GM12891 (cell line): ENCODE measurements at regions not wholly inside any gene's neighbourhood (a gene's known extent, or its start where the extent isn't known, plus 50 kb on each side); places are given as distances from the start of the nearest gene placed in this dataset.

Source experiments
- POLR2A ChIP-seq: IDR thresholded peaks from 2 replicates; pipeline ENCODE4 v1.6.1; 2011; ENCODE audit warnings: low read depth, low read length, control low read depth
- SPI1 ChIP-seq: IDR thresholded peaks from 2 replicates; pipeline ENCODE4 v1.6.1; 2011; ENCODE audit warnings: low read depth, low read length, control low read depth

- TF ChIP-seq SPI1 (no peak), POLR2A (no peak)
Measured at GRCh38 chr20:24149881-24150307, 161.3 kb upstream of the GGTLC1 start.
